ENCODE measurements at regions not wholly inside any gene's neighbourhood (a gene's known extent, or its start where the extent isn't known, plus 50 kb on each side); places are given as distances from the start of the nearest gene placed in this dataset.

- H3K27ac Mint-ChIP-seq (ENCODE audit: unreplicated experiment): no peak overlapping the region
- no peaks in the 10 kb centered on the region for H3K4me1 Mint-ChIP-seq (ENCODE audit: unreplicated experiment)
- H3K36me3 Mint-ChIP-seq (ENCODE audit: low read depth, unreplicated experiment): no peaks in the 10 kb centered on the region
- TF ChIP-seq CTCF (IDR thresholded peaks at IDR 0.05; ENCODE audit: unreplicated experiment): no peak
- H3K9me3 Mint-ChIP-seq (ENCODE audit: unreplicated experiment): no peaks in the 10 kb centered on the region
- H3K4me3 Mint-ChIP-seq (ENCODE audit: unreplicated experiment): no peak overlapping the region
- no peak for DNase-seq (ENCODE audit: low spot score)
- no peaks in the 10 kb centered on the region for H3K27me3 Mint-ChIP-seq (ENCODE audit: unreplicated experiment)
Measured at GRCh38 chr5:12384005-12384404, 479.8 kb upstream of the CTNND2 start.

- Mint-ChIP-seq H3K4me3 (ENCODE audit: unreplicated experiment) (no peak overlapping the region), H3K27me3 (ENCODE audit: unreplicated experiment) (no peaks in the 10 kb centered on the region), H3K36me3 (ENCODE audit: low read depth, unreplicated experiment) (no peaks in the 10 kb centered on the region), H3K4me1 (ENCODE audit: unreplicated experiment) (no peaks in the 10 kb centered on the region), H3K9me3 (ENCODE audit: unreplicated experiment) (no peaks in the 10 kb centered on the region), H3K27ac (ENCODE audit: unreplicated experiment) (no peak overlapping the region)
- no peak for DNase-seq (ENCODE audit: low spot score)
- no peak for TF ChIP-seq CTCF (IDR thresholded peaks at IDR 0.05; ENCODE audit: unreplicated experiment)
Measured at GRCh38 chr5:12367973-12368372, 463.7 kb upstream of the CTNND2 start.

- no peak for DNase-seq (ENCODE audit: low spot score)
- Mint-ChIP-seq H3K36me3 (ENCODE audit: low read depth, unreplicated experiment) (no peaks in the 10 kb centered on the region), H3K27ac (ENCODE audit: unreplicated experiment) (no peak overlapping the region), H3K9me3 (ENCODE audit: unreplicated experiment) (peaks cover 4% of the 10 kb centered on the region), H3K4me1 (ENCODE audit: unreplicated experiment) (no peaks in the 10 kb centered on the region), H3K4me3 (ENCODE audit: unreplicated experiment) (no peak overlapping the region), H3K27me3 (ENCODE audit: unreplicated experiment) (peaks cover 1% of the 10 kb centered on the region)
- no peak for TF ChIP-seq CTCF (IDR thresholded peaks at IDR 0.05; ENCODE audit: unreplicated experiment)
Measured at GRCh38 chr5:12360218-12360617, 456.0 kb upstream of the CTNND2 start.

- no peaks in the 10 kb centered on the region for H3K36me3 Mint-ChIP-seq (ENCODE audit: low read depth, unreplicated experiment)
- no peak overlapping the region for H3K4me3 Mint-ChIP-seq (ENCODE audit: unreplicated experiment)
- peaks cover 4% of the 10 kb centered on the region for H3K9me3 Mint-ChIP-seq (ENCODE audit: unreplicated experiment)
- H3K4me1 Mint-ChIP-seq (ENCODE audit: unreplicated experiment): no peaks in the 10 kb centered on the region
- peaks cover 1% of the 10 kb centered on the region for H3K27me3 Mint-ChIP-seq (ENCODE audit: unreplicated experiment)
- DNase-seq (ENCODE audit: low spot score): no peak
- TF ChIP-seq CTCF (IDR thresholded peaks at IDR 0.05; ENCODE audit: unreplicated experiment): no peak
- H3K27ac Mint-ChIP-seq (ENCODE audit: unreplicated experiment): no peak overlapping the region
Measured at GRCh38 chr5:12358371-12359090, 454.3 kb upstream of the CTNND2 start.

GRCh38 chr5:12357626-12358025 lies 453.4 kb upstream of the CTNND2 start:
- H3K4me1 Mint-ChIP-seq (ENCODE audit: unreplicated experiment): no peaks in the 10 kb centered on the region
- no peaks in the 10 kb centered on the region for H3K36me3 Mint-ChIP-seq (ENCODE audit: low read depth, unreplicated experiment)
- peaks cover 4% of the 10 kb centered on the region for H3K9me3 Mint-ChIP-seq (ENCODE audit: unreplicated experiment)
- DNase-seq (ENCODE audit: low spot score): no peak
- H3K27ac Mint-ChIP-seq (ENCODE audit: unreplicated experiment): no peak overlapping the region
- H3K27me3 Mint-ChIP-seq (ENCODE audit: unreplicated experiment): peaks cover 1% of the 10 kb centered on the region
- no peak overlapping the region for H3K4me3 Mint-ChIP-seq (ENCODE audit: unreplicated experiment)
- TF ChIP-seq CTCF (IDR thresholded peaks at IDR 0.05; ENCODE audit: unreplicated experiment): no peak
